Activated CD4-positive, CD25-positive, alpha-beta regulatory T cell treated with anti-CD3 and anti-CD28 coated beads, Interleukin-2, amount 50 U/mL, for 24 hours (primary cell): ENCODE measurements at regions not wholly inside any gene's neighbourhood (a gene's known extent, or its start where the extent isn't known, plus 50 kb on each side); places are given as distances from the start of the nearest gene placed in this dataset.

Experiments used
- ATAC-seq, 2 donors: fragments of 150-1000 bp; cut with Tn5 transposase; one replicate each; pipeline ENCODE4 v1.10.0; 2021; ENCODE audit warnings: mild to moderate bottlenecking in 1 of 2, moderate library complexity in 1 of 2

DNA sequence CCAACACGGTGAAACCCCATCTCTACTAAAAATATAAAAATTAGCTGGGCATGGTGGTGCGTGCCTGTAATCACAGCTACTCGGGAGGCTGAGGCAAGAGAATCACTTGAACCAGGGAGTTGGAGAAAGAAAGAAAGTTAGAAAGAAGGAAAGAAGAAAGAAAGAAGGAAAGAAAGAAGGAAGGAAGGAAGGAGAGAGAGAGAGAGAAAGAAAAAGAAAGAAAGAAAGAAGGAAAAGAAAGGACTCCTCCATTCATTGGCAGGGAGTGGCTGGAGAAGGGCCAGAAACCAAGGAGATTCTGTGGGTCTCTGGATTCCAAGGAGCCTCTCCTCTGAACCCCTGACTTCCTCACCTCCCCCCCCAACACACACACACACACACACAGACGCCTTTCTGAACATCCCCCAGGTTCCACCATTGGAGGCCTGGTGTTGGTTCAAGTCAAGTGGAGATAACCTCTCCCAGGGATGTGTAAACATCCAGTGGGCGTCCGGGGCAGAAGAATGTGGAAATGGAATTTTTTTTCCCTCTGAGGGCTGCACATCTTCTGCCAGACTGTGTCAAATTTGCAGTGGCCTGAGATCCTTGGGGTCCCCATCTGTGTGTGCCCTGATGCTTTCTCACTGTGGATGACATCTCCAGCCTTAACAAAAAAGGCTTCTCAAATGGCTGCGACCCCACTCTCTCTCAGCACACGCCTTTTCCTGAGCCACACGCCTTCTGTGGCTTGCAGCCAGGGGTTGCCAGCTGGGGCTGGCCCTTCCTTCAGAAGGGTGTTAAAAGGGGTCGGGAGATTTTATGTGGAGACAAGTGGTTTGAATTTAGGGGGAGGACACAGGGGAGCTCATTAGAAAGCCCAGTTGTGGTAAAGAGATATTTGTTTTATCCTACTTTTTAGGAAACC is 109.3 kb upstream of the HAND1 start:
- no peak for ATAC-seq

DNA sequence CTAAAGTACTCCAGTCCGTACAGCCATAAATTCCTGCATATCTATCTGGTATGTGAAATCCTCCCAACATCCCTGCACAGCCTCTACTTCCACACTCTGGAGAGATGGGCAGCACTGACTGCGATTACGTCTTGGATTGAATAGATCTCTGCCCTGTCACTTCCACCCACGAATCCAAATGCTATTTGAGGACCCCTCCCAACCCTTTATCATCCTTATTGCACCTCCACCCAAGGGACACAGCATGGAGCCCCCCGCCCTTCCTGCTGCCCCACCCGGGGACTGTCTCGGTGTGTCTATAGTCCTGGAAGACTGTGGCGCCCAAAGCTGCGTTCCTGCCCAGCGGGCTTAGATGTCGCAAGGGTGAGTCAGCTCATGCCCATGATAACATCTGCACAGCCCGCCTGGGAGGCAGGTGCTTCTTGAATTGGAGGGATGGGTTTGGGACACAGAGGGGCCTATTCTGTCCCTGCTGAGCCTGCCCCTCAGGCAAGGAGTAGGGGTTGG is 105.7 kb upstream of the HAND1 start:
- ATAC-seq = no peak

DNA sequence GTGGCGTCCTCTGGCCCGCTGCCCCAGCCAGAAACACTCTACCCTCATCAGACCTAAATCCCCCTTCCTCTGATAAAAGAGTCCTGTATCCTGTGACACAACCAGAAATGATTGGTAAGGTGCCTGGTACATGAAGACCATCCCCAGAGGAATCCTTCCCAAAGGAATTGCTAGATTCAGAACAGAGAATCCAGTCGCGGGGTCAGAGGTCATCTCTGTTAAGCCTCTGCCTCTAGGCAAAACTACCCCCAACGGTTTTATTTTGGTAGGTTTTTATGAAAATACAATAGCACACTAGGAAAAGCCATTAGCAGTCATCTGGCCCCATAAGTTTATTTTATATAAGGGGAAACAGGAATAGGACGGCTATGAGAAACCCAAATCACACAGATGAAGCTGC is 102.4 kb upstream of the HAND1 start:
- no peak for ATAC-seq

DNA sequence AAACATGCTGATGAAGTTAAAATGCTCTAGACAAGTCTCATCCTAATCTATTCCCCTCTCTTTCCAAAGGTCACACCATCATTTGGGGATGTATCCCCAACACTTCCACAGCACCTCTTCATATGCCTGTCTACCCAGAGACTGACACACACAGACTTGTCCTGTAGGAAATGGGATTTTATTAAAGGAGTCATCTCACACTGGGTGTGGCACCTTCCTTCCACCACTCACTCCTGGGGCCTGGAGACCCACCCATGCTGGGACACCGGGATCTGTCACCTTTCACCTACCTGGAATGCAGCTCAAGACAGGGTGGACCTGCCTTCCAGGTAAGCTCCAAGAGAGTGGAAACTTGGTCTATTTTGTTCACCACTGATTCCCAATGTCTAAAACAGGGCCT is 99.4 kb upstream of the HAND1 start:
- ATAC-seq = no peak

DNA sequence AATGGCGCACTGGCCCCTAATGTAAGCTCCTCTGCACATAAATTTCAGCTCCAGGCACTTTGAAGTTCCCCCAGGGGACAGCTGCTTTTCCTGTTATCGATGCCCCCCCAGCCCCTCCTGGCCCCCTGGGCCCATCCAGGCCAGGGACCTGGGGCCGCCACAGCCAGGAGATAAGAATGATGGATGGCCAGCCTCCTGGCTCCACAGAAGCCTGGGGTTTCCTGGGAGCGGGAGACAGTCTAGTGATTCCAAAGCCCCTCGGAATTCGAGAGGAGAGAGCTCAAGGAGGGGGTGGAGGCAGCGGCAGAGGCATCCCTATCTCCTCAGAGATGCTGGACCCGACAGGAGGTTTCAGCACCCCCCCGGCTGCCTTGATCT is 98.4 kb upstream of the HAND1 start:
- ATAC-seq = no peak

DNA sequence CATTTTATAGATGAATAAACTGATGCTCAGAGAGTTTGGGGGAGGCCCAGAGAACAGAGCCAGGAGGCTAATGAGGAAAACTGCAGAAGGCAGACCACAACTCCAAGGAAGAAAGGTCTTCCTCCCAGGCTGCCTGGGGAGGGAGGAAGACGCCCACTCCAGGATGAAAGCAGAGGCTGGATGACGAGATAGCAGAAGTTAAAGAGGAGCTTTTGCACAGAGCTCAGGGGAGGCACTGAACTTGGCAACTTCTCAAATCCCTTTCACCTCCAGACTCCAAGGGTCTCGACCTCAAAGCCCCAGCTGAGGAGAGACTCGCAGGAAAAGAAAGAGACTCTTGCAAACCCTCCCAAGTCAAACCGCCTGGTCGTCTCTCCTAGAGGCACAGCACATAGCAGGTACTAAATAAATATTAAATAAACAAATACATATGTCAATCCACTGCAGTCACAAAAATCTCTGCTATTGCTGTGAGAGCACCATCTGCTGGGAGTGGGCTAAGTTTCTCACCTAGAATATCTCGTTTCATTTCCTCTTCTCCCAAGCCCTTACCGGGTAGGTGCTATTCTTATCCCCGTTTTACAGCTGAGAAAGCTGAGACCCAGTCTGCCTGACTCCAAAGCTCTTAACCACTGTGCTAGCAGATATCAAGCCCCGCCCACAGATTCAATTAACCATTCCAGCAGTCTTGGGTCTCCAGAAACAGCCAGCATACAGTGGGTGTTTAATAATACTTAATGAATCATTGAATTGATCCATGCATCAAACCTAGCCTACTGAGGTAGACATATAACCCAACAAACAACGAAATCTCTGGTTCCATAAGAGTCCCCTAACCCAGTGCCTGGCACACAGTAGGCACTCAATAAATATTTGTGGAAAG is 97.8 kb upstream of the HAND1 start:
- no peak for ATAC-seq

DNA sequence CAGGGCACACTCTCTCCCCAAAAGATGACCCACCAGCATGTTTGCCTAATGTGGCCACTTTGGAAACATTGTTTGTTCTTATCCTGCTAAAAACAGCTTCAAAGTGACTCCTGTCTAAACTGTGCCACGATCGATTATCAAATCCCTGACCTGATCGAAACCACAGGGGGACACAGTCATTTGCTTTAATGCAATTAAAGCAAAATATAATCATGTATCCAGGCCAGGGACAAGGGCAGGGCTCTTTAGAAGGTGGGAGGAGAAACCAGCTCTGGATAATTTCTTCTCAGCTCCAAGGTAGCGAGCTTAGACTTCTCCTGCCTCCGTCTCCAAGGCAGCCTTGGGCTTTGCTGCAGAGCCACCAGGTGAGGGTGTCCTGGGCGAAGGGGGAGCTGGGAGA is 95.0 kb upstream of the HAND1 start:
- no peak for ATAC-seq

DNA sequence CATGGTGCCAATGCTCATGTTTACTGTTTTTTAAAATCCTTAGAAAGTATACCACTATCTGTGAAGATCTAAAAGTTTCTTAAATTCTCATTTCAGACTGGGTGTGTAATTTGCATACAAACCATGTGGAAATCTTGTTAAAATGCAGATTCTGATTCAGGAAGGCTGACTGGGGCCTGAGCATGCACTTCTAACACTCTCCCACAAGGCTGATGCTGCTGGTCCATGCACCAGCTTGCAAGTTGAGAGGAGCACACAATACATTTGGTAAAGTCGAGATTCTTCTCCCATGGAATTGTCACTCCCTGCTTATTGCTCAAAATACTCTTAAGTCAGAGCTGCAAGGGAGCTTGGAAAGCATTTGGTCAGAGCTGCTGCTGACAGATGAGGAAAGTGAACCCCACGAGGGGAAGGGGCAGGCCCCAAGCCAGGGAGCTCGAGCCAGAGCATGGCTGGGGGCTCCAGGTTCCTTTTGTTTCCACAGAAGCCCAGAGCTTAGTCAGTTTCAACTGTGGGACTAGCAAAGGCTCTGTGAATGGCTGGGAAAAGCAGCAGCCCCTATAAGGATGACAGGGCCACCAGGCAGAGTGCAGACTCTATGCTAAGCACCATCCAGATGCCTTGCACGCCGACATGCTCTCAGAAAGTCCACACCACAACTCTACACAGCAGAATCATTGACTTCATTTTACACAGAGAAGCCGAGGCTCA is 93.5 kb upstream of the HAND1 start:
- no peak for ATAC-seq

DNA sequence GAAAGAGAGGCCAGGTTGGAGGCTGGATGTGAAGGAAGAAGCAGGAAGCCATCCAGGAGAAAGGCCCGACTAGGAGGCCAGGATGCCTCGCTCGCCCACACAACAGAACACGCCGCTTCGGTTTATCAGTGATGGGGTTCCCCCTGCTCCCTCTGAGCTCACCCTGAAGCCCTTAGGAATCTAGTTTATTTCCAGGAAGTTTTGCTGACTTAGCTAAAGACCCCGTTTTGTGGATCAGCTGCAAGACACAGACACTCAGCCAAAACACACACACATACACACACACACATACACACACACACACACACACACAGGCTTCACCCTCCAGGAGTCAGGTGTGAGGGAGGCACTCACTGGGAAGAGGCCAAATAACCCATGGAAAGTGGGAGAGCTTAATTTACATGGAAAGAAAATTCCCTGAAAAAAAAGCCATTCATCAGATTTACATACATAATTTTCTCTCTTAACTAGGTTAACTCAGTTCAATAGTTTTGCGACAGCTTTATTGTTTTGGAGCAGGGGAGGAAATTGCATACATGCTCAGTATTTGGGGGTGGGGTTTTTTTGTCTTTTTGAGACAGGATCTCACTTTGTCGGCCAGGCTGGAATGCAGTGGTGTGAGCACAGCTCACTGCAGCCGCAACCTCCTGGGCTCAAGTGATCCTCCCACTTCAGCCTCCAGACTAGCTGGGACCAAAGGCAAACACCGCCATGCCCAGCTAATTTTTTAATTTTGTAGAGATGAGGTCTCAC is 92.7 kb upstream of the HAND1 start:
- ATAC-seq = no peak

DNA sequence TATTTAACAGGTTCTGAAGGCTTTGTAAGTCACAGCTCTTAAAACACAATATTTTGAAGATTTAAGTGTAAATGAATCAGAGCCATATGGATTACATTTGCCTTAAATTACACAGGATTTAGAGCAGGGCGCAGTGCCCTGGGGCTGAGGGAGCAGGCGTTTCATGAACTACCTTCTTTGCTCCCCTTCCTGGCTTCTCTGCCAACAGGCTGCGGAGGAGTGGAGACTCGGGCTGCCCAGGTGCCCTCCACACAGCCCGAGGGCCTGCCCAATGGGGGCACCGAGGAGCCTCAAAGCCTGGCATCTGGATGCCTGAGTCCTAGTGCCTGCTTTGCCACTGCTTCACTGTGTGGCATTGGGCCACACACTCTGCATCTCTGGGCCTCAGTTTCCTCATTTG is 90.6 kb upstream of the HAND1 start:
- ATAC-seq = no peak

DNA sequence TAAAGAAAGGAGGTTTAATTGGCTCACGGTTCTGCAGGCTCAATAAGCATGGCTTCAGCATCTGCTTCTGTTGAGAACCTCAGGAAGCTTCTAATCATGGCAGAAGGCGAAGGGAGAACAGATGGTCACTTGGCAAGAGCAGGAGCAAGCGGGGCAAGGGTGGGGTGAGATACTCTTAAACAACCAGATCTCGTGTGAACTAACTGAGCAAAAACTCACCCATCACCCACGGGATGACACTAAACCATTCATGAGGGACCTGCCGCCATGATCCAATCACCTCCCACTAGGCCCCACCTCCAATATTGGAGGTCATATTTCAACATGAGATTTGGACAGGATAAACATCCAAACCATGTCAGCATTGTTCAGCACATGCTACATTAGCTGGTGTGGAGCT is 89.1 kb upstream of the HAND1 start:
- ATAC-seq = no peak

DNA sequence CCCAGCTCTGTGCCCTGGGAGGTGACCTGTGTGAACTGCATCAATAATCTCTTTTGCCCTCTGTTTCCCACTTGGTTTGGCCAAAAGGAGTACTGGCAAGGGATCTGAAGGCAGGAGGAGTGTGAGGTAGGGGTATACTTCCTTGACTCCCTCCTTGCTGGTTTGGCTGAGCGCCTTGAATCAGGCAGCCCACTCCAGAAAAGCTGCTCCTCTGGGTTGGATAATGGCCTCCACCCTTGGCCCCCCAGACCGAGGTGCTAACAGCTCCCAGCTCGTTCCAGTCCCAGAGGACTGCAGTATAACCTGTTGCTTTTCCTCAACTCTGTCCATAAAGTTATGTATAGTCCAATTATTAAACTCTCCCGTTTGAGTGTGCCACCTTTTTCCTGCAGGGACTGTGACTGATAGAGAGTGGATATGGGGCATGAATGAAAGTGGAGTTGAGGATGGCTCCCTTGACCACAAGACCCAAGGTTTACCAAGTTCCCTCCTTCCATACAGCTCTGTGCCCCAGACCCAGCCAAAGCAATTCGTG is 88.2 kb upstream of the HAND1 start:
- ATAC-seq = no peak

DNA sequence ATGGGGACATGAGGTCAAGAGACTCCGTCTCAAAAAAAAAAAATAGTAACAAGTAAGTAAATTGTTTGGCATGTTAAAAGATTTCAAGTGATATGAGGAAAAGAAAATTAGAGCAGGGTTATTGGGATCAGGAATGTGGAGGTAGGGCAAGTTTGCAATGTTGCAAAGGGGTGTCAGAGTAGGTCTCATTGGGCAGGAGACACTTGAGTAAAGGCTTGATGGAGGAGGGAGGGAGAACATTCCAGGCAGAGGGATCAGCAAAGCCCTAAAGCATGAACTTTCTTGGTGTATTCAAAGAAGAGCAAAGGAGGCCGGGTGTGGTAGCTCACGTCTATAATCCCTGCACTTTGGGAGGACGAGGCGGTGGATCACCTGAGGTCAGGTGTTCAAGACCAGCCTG is 87.1 kb upstream of the HAND1 start:
- ATAC-seq = no peak

DNA sequence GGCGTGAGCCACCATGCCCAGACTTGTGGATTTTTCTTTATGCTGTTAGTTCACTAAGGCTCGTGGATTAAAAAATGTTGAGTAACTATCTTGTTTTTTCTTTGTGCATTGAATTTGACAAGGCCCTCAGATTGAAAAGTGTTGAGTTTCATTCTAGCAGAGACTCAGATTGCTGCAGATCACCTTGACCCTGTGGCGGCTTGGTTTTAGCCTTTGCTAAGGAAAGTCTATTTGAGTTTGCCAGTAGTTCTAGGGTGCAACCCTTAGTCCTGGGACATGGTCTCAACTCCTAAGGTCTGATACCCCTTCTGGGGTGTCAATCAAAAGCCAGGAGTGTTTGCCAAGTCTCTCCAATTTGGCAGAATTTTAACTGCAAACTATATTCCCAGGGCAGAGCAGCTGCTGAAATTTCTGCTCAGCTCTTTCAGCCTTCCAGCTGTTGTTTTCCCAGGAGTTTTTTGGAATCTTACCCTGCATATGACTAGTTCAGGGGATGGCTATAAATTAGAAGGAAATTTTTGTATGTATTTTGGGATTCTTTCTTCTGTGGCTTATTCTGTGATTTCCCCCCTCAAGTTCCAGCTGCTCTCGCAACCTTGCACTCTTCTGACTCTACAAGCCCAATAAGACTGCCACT is 84.3 kb upstream of the HAND1 start:
- no peak for ATAC-seq

DNA sequence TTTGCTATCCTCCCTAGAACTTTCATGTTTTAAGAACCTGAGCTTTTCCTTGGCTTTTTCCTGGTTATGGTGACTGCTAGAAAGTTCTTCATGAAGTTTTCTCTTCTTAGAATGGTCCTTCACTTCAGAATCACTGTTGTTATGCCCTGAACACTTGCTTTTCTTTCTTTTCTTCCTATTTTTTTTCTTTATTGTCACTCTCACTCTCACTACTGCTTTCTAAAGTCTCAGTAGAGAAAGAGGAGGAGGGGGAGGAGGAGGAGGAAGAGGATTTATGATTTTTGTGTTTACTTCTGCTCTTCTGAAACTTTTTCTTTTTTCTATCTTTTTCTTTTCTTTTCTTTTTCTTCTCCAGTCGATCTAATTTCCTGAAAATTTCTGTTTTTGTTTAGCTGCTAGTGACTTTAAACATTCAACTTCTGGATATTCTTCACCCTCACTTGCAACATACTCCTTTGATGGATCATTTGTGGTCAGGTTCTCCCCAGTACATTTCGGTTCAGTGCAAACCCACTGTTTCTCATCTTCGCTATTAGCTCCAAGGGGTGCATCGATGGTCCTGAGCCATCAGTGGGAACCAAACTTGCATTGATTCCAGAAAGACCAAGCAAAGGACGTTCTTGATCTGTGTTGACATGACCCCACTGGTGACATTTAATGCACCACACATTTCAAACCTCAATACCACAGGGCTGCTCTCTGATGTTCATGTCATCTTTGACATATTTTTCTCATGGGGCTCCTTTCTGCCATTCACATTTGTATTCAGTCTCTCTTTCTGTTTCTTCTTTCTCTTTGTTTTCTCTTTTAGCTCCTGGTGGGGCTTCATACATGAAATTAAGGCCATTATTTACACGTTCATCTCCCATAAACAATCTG is 81.6 kb upstream of the HAND1 start:
- no peak for ATAC-seq

DNA sequence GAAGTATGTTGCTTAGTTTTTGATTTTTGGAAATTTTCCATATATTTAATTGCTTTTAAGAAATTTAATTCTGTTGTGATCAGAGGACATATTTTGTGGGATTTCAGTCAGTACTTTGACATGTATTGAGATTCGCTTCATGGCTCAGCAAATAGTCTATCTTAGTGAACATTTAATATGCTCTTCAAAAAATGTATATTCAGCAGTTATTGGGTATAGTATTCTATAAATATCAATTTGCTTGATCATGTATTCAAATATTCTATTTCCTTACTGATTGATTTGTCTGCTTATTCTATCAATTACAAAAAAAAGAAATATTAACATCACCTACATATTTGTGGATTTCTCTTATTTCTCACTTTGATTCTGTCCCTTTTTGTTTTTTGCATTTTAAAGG is 79.5 kb upstream of the HAND1 start:
- ATAC-seq = no peak

DNA sequence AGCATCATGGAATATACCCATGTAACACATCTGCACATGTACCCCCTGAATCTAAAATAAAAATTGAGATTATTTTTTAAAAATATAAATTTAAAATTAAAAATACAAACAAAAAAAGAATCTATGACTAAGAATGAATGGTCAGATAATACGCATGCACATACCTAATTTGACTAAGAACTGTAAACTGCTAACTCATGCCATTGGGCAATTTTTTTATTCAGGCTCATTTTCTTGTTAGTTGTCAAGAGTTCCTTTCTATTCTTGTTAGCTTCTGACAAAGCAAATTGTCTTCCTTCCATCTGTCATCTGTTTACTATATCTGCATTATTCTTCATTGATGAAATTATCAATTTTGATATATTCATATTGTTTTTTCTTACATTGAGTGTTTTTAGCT is 69.5 kb upstream of the HAND1 start:
- no peak for ATAC-seq

DNA sequence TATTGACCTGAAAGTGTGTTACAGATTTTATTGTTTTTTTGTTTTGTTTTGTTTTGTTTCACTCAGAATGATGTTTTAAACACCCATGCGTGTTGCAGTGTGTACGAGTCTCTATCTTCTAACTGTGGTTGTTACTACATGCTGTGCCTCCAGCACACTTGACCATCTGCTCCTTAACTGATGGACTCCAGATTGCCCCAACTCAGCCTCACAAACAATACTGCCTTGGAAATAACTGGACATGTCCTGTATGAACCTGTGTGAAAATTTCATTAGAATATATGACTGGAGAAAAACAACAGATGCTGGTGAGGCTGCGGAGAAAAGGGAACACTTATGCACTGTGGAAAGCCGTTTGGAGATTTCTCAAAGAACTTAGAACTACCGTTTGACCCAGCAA is 68.7 kb upstream of the HAND1 start:
- ATAC-seq = no peak

DNA sequence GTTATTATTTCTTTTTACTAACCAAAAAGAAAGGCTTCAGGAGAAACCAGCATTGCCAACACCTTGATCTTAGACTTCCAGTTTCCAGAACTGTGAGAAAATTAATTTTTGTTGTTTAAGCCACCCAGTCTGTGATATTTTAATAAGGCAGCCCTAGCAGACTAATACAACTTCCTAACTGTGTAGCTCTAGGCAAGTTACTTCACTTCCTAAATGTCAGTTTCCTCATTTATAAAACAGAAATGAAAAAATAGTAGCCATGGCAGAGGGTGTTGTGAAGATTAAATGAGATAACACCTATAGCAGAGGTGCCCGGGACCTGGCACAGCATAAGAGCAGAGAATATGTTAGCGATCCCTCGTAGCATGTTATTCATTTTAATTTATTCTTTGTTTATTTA is 66.6 kb upstream of the HAND1 start:
- no peak for ATAC-seq

DNA sequence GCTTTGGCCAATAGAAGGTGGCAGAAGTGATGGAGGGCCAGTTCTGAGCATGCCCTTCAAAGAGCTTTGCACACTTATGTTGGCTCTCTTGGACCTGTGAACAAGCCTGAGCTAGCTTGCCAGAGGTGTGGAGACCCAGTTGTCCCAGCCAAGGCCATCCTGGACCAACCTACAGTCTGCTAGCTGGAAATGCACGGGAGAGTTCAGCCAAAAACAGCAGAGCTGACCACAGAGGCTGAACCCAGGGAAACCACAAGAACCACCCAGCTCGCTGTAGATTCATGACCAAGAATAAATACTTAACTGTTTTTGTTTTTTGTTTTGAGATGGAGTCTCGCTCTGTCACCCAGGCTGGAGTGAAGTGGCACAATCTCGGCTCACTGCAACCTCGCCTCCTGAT is 65.4 kb upstream of the HAND1 start:
- ATAC-seq = no peak

DNA sequence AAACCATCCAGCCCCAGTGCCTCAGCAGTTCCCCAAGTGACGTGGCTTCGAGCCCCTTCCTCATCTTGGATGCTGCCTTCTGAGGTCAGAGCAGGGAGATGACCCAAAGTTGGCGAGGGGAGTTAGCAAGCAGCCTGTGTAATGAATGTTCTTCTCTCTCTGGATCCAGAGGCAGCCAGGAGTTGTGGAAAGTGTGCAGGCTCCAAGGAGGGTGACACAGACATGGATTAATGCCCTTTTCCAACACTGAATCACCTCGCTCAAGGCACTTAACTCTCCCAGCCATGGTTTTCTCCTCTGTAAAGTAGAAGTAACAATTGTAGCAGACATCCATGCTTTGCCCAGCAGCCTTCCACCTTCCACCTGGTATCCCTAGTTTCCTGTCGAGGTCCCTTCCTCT is 64.6 kb upstream of the HAND1 start:
- no peak for ATAC-seq
